ENCODE measurements at regions not wholly inside any gene's neighbourhood (a gene's known extent, or its start where the extent isn't known, plus 50 kb on each side); places are given as distances from the start of the nearest gene placed in this dataset.

- TF ChIP-seq, protein P1, sequence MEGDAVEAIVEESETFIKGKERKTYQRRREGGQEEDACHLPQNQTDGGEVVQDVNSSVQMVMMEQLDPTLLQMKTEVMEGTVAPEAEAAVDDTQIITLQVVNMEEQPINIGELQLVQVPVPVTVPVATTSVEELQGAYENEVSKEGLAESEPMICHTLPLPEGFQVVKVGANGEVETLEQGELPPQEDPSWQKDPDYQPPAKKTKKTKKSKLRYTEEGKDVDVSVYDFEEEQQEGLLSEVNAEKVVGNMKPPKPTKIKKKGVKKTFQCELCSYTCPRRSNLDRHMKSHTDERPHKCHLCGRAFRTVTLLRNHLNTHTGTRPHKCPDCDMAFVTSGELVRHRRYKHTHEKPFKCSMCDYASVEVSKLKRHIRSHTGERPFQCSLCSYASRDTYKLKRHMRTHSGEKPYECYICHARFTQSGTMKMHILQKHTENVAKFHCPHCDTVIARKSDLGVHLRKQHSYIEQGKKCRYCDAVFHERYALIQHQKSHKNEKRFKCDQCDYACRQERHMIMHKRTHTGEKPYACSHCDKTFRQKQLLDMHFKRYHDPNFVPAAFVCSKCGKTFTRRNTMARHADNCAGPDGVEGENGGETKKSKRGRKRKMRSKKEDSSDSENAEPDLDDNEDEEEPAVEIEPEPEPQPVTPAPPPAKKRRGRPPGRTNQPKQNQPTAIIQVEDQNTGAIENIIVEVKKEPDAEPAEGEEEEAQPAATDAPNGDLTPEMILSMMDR (conservative IDR thresholded peaks at IDR 0.05), result no peak
- TF ChIP-seq ZFX (IDR thresholded peaks at IDR 0.05), result no peak
Observed at GRCh38 chr6:81054036-81054435, 698.4 kb downstream of the TENT5A start.
